A549 (cell line): ENCODE measurements at regions not wholly inside any gene's neighbourhood (a gene's known extent, or its start where the extent isn't known, plus 50 kb on each side); places are given as distances from the start of the nearest gene placed in this dataset.

Experiments
- CBX2 ChIP-seq: fragments of 200-600 bp; sonication (generic); IDR thresholded peaks from 2 replicates; pipeline ENCODE4 v1.6.1; 2016; ENCODE audit warnings: low read depth, mild to moderate bottlenecking, borderline replicate concordance
- ESRRA ChIP-seq: fragments of 150-350 bp; IDR thresholded peaks from 2 replicates; pipeline ENCODE4 v1.6.1; 2014; ENCODE audit warnings: mild to moderate bottlenecking, low read length, borderline replicate concordance
- HOXA7 ChIP-seq: fragments of 250-450 bp; sonication (Bioruptor Pico); IDR thresholded peaks from 2 replicates; pipeline ENCODE4 v1.5.0; 2020; ENCODE audit warnings: mild to moderate bottlenecking, moderate library complexity
- KDM1A ChIP-seq: fragments of 200-600 bp; sonication (generic); IDR thresholded peaks from 2 replicates; pipeline ENCODE4 v1.6.1; 2016; ENCODE audit warnings: low read depth, mild to moderate bottlenecking
- PHF8 ChIP-seq: fragments of 200-600 bp; sonication (generic); IDR thresholded peaks from 2 replicates; pipeline ENCODE4 v1.6.1; 2016; ENCODE audit warnings: low read depth, mild to moderate bottlenecking, antibody characterized with exemption, moderate library complexity, borderline replicate concordance
- POLR2A ChIP-seq: IDR thresholded peaks from 2 replicates; pipeline ENCODE4 v1.6.1; 2012; ENCODE audit warnings: mild to moderate bottlenecking, low read length
- RCOR1 ChIP-seq: fragments of 150-350 bp; IDR thresholded peaks from 2 replicates; pipeline ENCODE4 v1.6.1; 2014; ENCODE audit warnings: antibody characterized with exemption, low read length, low read depth
- SMC3 ChIP-seq: fragments of >200 bp; sonication (Bioruptor Twin); formaldehyde crosslinking; IDR thresholded peaks from 3 replicates; pipeline ENCODE4 v1.6.1; 2018; ENCODE audit warnings: inconsistent platforms
- ZFP36 ChIP-seq: fragments of 450-650 bp; IDR thresholded peaks from 2 replicates; pipeline ENCODE4 v1.6.1; 2014; ENCODE audit warnings: borderline replicate concordance; ENCODE audit not compliant: partially characterized antibody
- TF ChIP-seq, protein P1 (sequence below): fragments of >200 bp; sonication (Bioruptor Twin); formaldehyde crosslinking; IDR thresholded peaks from 3 replicates; pipeline ENCODE4 v1.5.1; 2016
- TF ChIP-seq, protein P2 (sequence below): fragments of 200-600 bp; sonication (generic); IDR thresholded peaks from 2 replicates; pipeline ENCODE4 v1.6.1; 2016; ENCODE audit warnings: antibody characterized with exemption, mild to moderate bottlenecking, moderate library complexity
- TF ChIP-seq, protein P3 (sequence below): fragments of 450-650 bp; IDR thresholded peaks from 2 replicates; pipeline ENCODE4 v1.6.1; 2014; ENCODE audit warnings: antibody characterized with exemption
- TF ChIP-seq, protein P4 (sequence below): IDR thresholded peaks from 2 replicates; pipeline ENCODE4 v1.6.1; 2012

DNA sequence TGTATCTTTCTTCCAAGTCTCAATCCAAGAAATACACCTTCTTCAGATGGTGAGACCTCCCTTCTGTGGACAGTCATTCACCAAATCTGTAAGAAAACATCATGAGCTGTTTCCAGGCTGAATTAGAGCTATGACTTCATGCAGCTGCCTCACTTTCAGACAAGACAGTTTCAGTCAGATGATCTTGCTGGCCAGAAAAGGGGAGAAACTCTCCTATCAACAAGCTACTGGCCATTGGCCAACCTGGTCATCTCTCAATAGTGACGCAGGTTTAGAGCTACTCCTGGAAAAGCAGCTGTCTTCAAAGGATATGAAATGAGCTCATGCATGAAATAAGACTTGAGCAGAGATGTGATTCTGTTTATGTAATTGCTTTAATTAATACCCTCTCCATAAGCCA is 69.6 kb upstream of the NDP start:
- TF ChIP-seq, protein P1, sequence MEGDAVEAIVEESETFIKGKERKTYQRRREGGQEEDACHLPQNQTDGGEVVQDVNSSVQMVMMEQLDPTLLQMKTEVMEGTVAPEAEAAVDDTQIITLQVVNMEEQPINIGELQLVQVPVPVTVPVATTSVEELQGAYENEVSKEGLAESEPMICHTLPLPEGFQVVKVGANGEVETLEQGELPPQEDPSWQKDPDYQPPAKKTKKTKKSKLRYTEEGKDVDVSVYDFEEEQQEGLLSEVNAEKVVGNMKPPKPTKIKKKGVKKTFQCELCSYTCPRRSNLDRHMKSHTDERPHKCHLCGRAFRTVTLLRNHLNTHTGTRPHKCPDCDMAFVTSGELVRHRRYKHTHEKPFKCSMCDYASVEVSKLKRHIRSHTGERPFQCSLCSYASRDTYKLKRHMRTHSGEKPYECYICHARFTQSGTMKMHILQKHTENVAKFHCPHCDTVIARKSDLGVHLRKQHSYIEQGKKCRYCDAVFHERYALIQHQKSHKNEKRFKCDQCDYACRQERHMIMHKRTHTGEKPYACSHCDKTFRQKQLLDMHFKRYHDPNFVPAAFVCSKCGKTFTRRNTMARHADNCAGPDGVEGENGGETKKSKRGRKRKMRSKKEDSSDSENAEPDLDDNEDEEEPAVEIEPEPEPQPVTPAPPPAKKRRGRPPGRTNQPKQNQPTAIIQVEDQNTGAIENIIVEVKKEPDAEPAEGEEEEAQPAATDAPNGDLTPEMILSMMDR = no peak
- no peak for TF ChIP-seq CBX2
- TF ChIP-seq, protein P2, sequence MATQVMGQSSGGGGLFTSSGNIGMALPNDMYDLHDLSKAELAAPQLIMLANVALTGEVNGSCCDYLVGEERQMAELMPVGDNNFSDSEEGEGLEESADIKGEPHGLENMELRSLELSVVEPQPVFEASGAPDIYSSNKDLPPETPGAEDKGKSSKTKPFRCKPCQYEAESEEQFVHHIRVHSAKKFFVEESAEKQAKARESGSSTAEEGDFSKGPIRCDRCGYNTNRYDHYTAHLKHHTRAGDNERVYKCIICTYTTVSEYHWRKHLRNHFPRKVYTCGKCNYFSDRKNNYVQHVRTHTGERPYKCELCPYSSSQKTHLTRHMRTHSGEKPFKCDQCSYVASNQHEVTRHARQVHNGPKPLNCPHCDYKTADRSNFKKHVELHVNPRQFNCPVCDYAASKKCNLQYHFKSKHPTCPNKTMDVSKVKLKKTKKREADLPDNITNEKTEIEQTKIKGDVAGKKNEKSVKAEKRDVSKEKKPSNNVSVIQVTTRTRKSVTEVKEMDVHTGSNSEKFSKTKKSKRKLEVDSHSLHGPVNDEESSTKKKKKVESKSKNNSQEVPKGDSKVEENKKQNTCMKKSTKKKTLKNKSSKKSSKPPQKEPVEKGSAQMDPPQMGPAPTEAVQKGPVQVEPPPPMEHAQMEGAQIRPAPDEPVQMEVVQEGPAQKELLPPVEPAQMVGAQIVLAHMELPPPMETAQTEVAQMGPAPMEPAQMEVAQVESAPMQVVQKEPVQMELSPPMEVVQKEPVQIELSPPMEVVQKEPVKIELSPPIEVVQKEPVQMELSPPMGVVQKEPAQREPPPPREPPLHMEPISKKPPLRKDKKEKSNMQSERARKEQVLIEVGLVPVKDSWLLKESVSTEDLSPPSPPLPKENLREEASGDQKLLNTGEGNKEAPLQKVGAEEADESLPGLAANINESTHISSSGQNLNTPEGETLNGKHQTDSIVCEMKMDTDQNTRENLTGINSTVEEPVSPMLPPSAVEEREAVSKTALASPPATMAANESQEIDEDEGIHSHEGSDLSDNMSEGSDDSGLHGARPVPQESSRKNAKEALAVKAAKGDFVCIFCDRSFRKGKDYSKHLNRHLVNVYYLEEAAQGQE = no peak
- TF ChIP-seq RCOR1 = no peak
- no peak for TF ChIP-seq POLR2A
- no peak for TF ChIP-seq PHF8
- TF ChIP-seq, protein P3, sequence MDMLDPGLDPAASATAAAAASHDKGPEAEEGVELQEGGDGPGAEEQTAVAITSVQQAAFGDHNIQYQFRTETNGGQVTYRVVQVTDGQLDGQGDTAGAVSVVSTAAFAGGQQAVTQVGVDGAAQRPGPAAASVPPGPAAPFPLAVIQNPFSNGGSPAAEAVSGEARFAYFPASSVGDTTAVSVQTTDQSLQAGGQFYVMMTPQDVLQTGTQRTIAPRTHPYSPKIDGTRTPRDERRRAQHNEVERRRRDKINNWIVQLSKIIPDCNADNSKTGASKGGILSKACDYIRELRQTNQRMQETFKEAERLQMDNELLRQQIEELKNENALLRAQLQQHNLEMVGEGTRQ = no peak
- no peak for TF ChIP-seq ZFP36
- TF ChIP-seq, protein P4, sequence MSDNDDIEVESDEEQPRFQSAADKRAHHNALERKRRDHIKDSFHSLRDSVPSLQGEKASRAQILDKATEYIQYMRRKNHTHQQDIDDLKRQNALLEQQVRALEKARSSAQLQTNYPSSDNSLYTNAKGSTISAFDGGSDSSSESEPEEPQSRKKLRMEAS = no peak
- TF ChIP-seq KDM1A = no peak
- TF ChIP-seq HOXA7 = no peak
- TF ChIP-seq ESRRA = no peak
- no peak for TF ChIP-seq SMC3
